ENCODE measurements at regions not wholly inside any gene's neighbourhood (a gene's known extent, or its start where the extent isn't known, plus 50 kb on each side); places are given as distances from the start of the nearest gene placed in this dataset.

DNA sequence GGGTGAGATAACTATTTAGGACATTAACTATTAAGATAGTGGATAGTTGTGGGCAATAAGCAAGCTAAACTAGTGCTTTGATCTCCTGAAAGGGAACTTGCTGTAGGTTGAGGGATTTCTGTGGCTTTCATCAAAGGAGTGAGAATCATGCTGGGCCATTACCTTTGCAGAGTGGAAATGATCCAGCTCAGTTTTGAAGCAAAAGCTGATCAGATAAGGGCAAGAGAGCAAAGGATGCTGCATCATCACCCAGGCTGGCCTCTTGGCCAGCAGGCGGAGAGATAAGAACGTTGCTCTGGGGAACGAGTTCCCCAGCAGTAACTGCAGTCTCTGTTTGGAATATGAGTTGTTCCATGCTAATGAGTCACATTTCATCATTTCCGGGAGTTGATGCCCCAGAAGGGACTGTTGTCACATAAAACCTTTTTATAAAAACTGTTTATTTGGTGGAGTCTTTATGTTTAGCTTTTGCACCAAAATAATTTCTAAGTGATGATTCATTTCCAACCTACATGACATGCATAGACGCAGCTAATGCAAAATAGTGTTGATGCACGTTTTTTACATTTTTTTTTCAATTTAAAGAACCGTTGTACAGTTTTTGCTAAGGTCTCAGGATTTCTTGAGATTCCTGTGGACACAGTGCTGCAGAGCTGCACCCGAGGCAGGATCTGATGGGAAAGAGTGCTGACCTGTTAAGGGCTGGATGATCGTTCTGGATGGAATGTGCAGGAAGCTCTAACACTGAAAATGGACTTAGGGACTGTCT is 99.3 kb downstream of the ACTBL2 start:
- H3K4me3 ChIP-seq = no peak overlapping the region
- no peaks in the 10 kb centered on the region for H3K36me3 ChIP-seq
- H3K9me3 ChIP-seq = no peaks in the 10 kb centered on the region
- DNase-seq = no peak
- WGBS, 3 donors = 22 to 24% (median 23%) methylated on average over 9 of the region's 9 CpGs
- no peak overlapping the region for H3K27ac ChIP-seq
- no peak for TF ChIP-seq POLR2A (IDR thresholded peaks at IDR 0.05)
- TF ChIP-seq, protein P1, sequence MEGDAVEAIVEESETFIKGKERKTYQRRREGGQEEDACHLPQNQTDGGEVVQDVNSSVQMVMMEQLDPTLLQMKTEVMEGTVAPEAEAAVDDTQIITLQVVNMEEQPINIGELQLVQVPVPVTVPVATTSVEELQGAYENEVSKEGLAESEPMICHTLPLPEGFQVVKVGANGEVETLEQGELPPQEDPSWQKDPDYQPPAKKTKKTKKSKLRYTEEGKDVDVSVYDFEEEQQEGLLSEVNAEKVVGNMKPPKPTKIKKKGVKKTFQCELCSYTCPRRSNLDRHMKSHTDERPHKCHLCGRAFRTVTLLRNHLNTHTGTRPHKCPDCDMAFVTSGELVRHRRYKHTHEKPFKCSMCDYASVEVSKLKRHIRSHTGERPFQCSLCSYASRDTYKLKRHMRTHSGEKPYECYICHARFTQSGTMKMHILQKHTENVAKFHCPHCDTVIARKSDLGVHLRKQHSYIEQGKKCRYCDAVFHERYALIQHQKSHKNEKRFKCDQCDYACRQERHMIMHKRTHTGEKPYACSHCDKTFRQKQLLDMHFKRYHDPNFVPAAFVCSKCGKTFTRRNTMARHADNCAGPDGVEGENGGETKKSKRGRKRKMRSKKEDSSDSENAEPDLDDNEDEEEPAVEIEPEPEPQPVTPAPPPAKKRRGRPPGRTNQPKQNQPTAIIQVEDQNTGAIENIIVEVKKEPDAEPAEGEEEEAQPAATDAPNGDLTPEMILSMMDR (IDR thresholded peaks at IDR 0.05) = no peak
- no peak for TF ChIP-seq EP300 (IDR thresholded peaks at IDR 0.05)
- no peaks in the 10 kb centered on the region for H3K4me1 ChIP-seq (ENCODE audit: insufficient read depth)
- no peaks in the 10 kb centered on the region for H3K27me3 ChIP-seq
- intact Hi-C loops (cut with DNase I) = no loop called here

DNA sequence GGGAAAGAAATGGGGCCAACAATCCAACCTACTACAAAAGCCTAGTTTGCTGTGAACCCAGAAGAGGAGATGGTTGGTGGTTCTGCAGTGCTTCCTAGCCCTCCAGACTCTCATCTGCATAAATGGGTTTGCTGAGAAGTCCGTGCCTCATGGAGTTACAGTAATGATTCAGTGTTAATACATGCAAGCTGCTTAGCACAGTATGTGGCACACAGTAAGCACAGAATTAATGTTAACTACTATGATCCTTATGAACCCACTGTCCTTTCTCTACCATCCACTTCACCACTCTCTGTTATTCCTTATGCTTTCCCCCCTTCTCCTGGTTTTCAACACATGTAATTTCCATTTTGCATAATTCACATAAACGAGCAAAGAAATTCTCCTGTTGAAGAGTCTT is 100.0 kb downstream of the ACTBL2 start:
- H3K4me1 ChIP-seq (ENCODE audit: insufficient read depth) = no peaks in the 10 kb centered on the region
- H3K27me3 ChIP-seq = no peaks in the 10 kb centered on the region
- WGBS, 3 donors = 81 to 86% (median 84%) methylated on average over 2 of the region's 2 CpGs
- intact Hi-C loops (cut with DNase I) = no loop called here
- TF ChIP-seq EP300 (IDR thresholded peaks at IDR 0.05) = no peak
- TF ChIP-seq POLR2A (IDR thresholded peaks at IDR 0.05) = no peak
- TF ChIP-seq, protein P1 (IDR thresholded peaks at IDR 0.05) = no peak
- no peak overlapping the region for H3K4me3 ChIP-seq
- no peak overlapping the region for H3K27ac ChIP-seq
- H3K9me3 ChIP-seq = no peaks in the 10 kb centered on the region
- H3K36me3 ChIP-seq = no peaks in the 10 kb centered on the region
- no peak for DNase-seq

DNA sequence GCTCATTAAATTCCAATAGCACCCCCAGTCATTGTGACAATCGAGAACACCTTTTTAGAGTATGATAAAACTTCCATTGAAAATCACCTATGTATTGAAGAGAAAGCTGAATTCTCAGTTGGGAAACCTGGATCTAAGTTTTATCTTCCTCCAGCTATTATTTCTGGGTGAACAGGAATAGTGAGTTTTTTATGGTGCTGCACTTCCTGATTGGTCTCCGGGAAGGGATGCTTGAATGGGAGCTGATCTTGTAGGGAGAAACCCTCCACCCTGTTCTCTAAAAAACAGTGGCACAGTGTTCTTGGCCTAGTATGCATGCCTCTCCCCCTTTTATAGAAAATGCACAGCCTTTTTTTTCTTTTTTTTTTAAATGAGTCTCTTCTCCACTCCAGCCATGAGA is 112.2 kb downstream of the ACTBL2 start:
- DNase-seq = no peak

DNA sequence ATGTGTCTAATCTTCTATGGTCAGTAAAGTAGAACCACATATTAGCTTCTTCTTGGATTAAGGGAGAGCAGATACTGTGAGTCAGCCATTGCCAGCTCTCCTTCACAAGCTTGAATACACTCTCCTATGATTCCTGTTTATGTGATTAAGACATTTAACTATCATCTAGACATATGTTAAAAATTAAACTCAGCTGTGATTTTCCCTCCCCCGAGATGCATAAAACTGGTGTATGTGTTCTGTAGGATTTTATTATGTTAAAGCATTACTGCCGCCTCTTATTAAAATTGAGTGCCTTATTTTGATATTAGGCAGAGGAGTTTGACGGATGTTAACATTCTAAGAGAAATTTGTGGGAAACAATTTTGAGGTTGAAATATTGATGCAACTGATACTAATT is 114.6 kb downstream of the ACTBL2 start:
- TF ChIP-seq, protein P1 (IDR thresholded peaks at IDR 0.05) = no peak
- TF ChIP-seq POLR2A (IDR thresholded peaks at IDR 0.05) (no peak), EP300 (IDR thresholded peaks at IDR 0.05) (no peak)
- Histone ChIP-seq H3K27me3 (no peaks in the 10 kb centered on the region), H3K27ac (no peak overlapping the region), H3K4me1 (ENCODE audit: insufficient read depth) (no peaks in the 10 kb centered on the region), H3K36me3 (no peaks in the 10 kb centered on the region), H3K4me3 (no peak overlapping the region), H3K9me3 (no peaks in the 10 kb centered on the region)
- no peak for DNase-seq
- 67 to 73% (median 71%) methylated on average over 3 of the region's 3 CpGs for WGBS, 3 donors
- intact Hi-C loops (cut with DNase I) = no loop called here

More for the DNA sequence above, 112.2 kb downstream of the ACTBL2 start:
- Histone ChIP-seq H3K4me1 (ENCODE audit: insufficient read depth) (no peaks in the 10 kb centered on the region), H3K9me3 (no peaks in the 10 kb centered on the region), H3K4me3 (no peak overlapping the region), H3K27ac (no peak overlapping the region), H3K27me3 (no peaks in the 10 kb centered on the region), H3K36me3 (no peaks in the 10 kb centered on the region)
- TF ChIP-seq POLR2A (IDR thresholded peaks at IDR 0.05) (no peak), EP300 (IDR thresholded peaks at IDR 0.05) (no peak)
- TF ChIP-seq, protein P1 (IDR thresholded peaks at IDR 0.05) = no peak
- intact Hi-C loops (cut with DNase I) = no loop called here
- 84 to 89% (median 87%) methylated on average over 2 of the region's 2 CpGs for WGBS, 3 donors

All from ovary (tissue), 7 donors.